OCI-LY3 (cell line): ENCODE measurements at regions not wholly inside any gene's neighbourhood (a gene's known extent, or its start where the extent isn't known, plus 50 kb on each side); places are given as distances from the start of the nearest gene placed in this dataset.

ENCODE experiments used
- EZH2phosphoT487 ChIP-seq: fragments of 200-600 bp; shearing (Covaris generic); IDR thresholded peaks from 2 replicates; pipeline ENCODE4 v1.6.1; 2018; ENCODE audit warnings: antibody characterized with exemption, mixed run types, low read depth
- TF ChIP-seq, protein P1 (sequence below): fragments of 200-600, 300-600 bp; sonication (generic); IDR thresholded peaks from 2 replicates; pipeline ENCODE4 v1.5.1; 2014; ENCODE audit warnings: antibody characterized with exemption, low read length, low read depth

DNA sequence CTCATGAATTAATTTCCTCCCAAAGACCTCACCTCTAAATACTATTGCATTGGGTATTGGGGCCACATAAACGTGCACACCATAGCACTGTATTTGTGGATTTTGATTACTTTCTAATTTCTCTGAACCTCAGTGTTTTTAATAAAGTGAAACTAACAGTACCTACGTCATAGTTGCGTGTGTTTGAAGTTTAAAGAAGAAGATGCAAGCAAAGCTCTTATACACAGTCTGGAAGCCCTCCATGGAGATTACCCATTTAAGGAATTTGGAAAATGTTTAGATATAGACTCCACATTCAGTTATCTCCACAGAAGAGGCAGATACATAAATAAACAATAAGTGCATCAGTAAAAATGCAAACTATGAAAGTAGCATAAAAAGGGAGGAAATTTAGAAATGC is 581.1 kb upstream of the GBE1 start:
- TF ChIP-seq, protein P1, sequence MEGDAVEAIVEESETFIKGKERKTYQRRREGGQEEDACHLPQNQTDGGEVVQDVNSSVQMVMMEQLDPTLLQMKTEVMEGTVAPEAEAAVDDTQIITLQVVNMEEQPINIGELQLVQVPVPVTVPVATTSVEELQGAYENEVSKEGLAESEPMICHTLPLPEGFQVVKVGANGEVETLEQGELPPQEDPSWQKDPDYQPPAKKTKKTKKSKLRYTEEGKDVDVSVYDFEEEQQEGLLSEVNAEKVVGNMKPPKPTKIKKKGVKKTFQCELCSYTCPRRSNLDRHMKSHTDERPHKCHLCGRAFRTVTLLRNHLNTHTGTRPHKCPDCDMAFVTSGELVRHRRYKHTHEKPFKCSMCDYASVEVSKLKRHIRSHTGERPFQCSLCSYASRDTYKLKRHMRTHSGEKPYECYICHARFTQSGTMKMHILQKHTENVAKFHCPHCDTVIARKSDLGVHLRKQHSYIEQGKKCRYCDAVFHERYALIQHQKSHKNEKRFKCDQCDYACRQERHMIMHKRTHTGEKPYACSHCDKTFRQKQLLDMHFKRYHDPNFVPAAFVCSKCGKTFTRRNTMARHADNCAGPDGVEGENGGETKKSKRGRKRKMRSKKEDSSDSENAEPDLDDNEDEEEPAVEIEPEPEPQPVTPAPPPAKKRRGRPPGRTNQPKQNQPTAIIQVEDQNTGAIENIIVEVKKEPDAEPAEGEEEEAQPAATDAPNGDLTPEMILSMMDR = no peak
- TF ChIP-seq EZH2phosphoT487 = no peak
